Calu3 (cell line): ENCODE measurements at regions not wholly inside any gene's neighbourhood (a gene's known extent, or its start where the extent isn't known, plus 50 kb on each side); places are given as distances from the start of the nearest gene placed in this dataset.

Experiments used
- BruUV-seq: library from RNA; stranded (reverse); fragments of 400-500 nt; replicated peaks from 2 replicates; lab custom pipeline; 2021; lab: Mats Ljungman, UMichigan
- CTCF ChIA-PET: fragments of 300-600 bp; sonication (Branson Sonifier 250); formaldehyde crosslinking; loops from one replicate; lab custom pipeline; 2022; ENCODE audit warnings: antibody characterized with exemption; lab: Charles Lee
- DNase-seq: peaks from one replicate; pipeline ENCODE4 v3.0.0; 2022
- H3K27ac Mint-ChIP-seq: one replicate; pipeline ENCODE4 v1.8.0; 2022; ENCODE audit warnings: mixed read lengths; ENCODE audit not compliant: unreplicated experiment
- H3K27me3 Mint-ChIP-seq: one replicate; pipeline ENCODE4 v1.8.0; 2022; ENCODE audit warnings: mixed read lengths; ENCODE audit not compliant: unreplicated experiment
- H3K36me3 Mint-ChIP-seq: one replicate; pipeline ENCODE4 v1.8.0; 2022; ENCODE audit warnings: mild to moderate bottlenecking, moderate library complexity, mixed read lengths; ENCODE audit not compliant: insufficient read depth, unreplicated experiment
- H3K4me1 Mint-ChIP-seq: one replicate; pipeline ENCODE4 v1.8.0; 2022; ENCODE audit warnings: mild to moderate bottlenecking, low read depth, mixed read lengths; ENCODE audit not compliant: unreplicated experiment
- H3K4me3 Mint-ChIP-seq: one replicate; pipeline ENCODE4 v1.8.0; 2022; ENCODE audit warnings: mild to moderate bottlenecking, low read depth, moderate library complexity, mixed read lengths; ENCODE audit not compliant: unreplicated experiment
- H3K9me3 Mint-ChIP-seq: one replicate; pipeline ENCODE4 v1.8.0; 2022; ENCODE audit warnings: low read depth, mixed read lengths; ENCODE audit not compliant: unreplicated experiment
- CTCF ChIP-seq: fragments of 200-600 bp; IDR thresholded peaks from one replicate; pipeline ENCODE4 v1.8.0; 2022; ENCODE audit warnings: antibody characterized with exemption; ENCODE audit not compliant: unreplicated experiment
- intact Hi-C: fragments of 100-400 bp; cut with micrococcal nuclease; formaldehyde crosslinking; loops from one replicate; pipeline ENCODE4 v1.10.0; 2022; ENCODE audit not compliant: unreplicated experiment

DNA sequence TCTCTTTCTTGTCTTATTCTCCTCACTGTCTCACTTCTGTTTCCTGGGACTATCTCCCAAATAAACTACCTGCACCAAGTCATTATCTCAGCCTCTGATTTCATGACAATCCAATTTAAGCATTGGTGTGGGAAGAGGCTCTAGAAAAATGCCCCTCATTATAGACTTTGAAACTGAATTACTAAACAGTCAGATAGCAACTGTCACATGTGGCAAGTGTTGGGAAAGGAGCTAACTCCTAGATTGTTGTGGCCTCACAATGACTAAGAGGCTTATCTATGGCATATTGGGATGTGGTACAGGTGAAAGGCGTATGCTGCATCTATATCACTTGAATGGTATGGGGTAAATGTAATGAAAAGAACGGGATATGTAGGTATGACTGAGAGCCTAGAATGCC is 103.5 kb upstream of the CCDC54 start:
- H3K27ac Mint-ChIP-seq: no peak overlapping the region
- peaks cover 8% of the 10 kb centered on the region for H3K4me1 Mint-ChIP-seq
- H3K4me3 Mint-ChIP-seq: no peak overlapping the region
- DNase-seq: no peak
- BruUV-seq: no TSS peak
- H3K27me3 Mint-ChIP-seq: no peaks in the 10 kb centered on the region
- CTCF ChIA-PET: interaction anchor here (3.0 kb wide), 1 partner anchor 147 kb away, joined by 24 read pairs; no protein-coding TSS in a partner anchor
- H3K36me3 Mint-ChIP-seq: no peaks in the 10 kb centered on the region
- intact Hi-C loops: loop anchor here (2.0 to 10.0 kb wide), 2 partner anchors 147 to 251 kb away; partner anchors contain the start of gene BBX
- no peaks in the 10 kb centered on the region for H3K9me3 Mint-ChIP-seq
- TF ChIP-seq CTCF: no peak

DNA sequence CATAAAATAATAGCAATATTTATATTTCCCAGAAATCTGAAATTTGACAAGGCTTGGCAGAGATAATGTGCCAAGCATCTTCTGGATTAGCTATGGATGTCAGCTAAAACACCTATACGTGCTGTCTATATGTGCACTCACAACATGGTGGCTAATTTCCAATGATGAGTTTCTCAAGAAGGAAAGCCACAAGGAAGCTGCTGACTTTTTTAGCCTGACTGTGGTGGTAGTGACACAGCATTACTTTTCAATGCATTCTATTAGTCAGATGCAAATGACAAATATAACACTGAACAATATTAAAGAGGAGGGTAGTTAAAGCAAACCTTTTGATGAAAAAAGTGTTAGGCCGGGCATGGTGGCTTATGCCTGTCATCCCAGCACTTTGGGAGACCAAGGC is 101.7 kb upstream of the CCDC54 start:
- no peak for TF ChIP-seq CTCF
- no peak overlapping the region for H3K27ac Mint-ChIP-seq
- no peak for DNase-seq
- no peaks in the 10 kb centered on the region for H3K36me3 Mint-ChIP-seq
- intact Hi-C loops: loop anchor here (10.0 kb wide), 1 partner anchor 249 kb away; the partner anchor contains the start of gene BBX
- H3K27me3 Mint-ChIP-seq: no peaks in the 10 kb centered on the region
- CTCF ChIA-PET: interaction anchor here (0.6 to 1.9 kb wide), 3 partner anchors 42 to 481 kb away, joined by 3 to 4 read pairs (median 3); no protein-coding TSS in a partner anchor
- BruUV-seq: no TSS peak
- H3K4me3 Mint-ChIP-seq: no peak overlapping the region
- peaks cover 8% of the 10 kb centered on the region for H3K4me1 Mint-ChIP-seq
- H3K9me3 Mint-ChIP-seq: no peaks in the 10 kb centered on the region

DNA sequence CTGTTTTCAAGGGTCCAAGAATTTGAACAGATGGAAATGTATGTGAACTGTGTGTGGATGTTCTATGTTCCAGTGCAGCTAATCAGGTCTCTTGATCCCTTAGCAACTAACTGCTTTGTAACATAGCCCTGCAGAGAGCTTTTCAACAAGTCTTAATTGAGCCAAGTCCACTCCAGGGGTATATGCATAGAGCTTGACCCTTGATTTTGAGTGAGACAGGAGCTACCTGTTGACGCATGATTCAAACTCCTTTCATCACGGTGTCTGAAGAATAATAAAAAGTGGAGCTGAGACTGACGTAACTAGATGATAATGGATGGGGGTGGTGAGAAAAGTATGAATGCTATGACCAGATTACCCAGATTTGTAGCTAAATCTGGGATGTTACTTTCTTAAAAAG is 93.3 kb upstream of the CCDC54 start:
- Mint-ChIP-seq H3K27ac (no peak overlapping the region), H3K4me3 (no peak overlapping the region), H3K27me3 (no peaks in the 10 kb centered on the region), H3K4me1 (peaks cover 18% of the 10 kb centered on the region), H3K36me3 (no peaks in the 10 kb centered on the region), H3K9me3 (no peaks in the 10 kb centered on the region)
- intact Hi-C loops: no loop called here
- CTCF ChIA-PET: interaction anchor here (0.8 to 1.1 kb wide), 2 partner anchors 15 to 21 kb away, joined by 3 read pairs; no protein-coding TSS in a partner anchor
- TF ChIP-seq CTCF: no peak
- no TSS peak for BruUV-seq
- no peak for DNase-seq

- no TSS peak for BruUV-seq
- DNase-seq: no peak
- no peak for TF ChIP-seq CTCF
- CTCF ChIA-PET: interaction anchor here (0.8 to 1.1 kb wide), 3 partner anchors 14 to 86 kb away, joined by 3 to 4 read pairs (median 3); no protein-coding TSS in a partner anchor
- no peaks in the 10 kb centered on the region for H3K27me3 Mint-ChIP-seq
- peaks cover 23% of the 10 kb centered on the region for H3K4me1 Mint-ChIP-seq
- no peak overlapping the region for H3K4me3 Mint-ChIP-seq
- no peak overlapping the region for H3K27ac Mint-ChIP-seq
- intact Hi-C loops: no loop called here
- H3K9me3 Mint-ChIP-seq: no peaks in the 10 kb centered on the region
- H3K36me3 Mint-ChIP-seq: no peaks in the 10 kb centered on the region
Measured at GRCh38 chr3:107284612-107285011, 92.6 kb upstream of the CCDC54 start.
